ENCODE measurements at regions not wholly inside any gene's neighbourhood (a gene's known extent, or its start where the extent isn't known, plus 50 kb on each side); places are given as distances from the start of the nearest gene placed in this dataset.

DNA sequence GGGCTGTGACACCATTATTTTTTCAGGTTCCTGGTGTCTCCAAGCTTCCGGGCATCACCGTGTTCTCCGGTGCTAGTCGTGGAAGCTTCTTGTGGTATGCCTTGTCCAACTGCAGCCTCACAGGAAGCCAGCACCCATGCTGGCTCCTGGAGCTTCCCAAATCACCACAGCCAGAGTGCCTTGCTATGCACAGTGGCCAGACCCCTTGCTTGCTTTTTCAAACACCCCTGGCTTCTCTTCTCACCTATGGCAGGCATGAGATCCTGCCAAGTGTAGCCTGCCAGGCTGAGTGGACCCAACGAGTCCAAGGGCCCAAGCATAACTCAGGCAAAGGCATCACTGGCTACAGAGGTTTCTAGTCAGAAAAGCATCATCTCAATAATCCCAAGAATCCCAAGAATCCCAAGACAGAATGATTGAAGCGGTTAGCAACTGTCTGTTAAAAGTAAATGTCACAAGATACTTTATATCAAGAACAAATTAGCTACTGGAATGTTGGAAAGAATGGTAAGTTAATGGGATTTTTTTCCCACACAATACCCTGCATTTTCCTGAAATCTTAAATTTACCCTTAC, 1522.9 kb downstream of the PCDH18 start:
- TF ChIP-seq, protein P1, sequence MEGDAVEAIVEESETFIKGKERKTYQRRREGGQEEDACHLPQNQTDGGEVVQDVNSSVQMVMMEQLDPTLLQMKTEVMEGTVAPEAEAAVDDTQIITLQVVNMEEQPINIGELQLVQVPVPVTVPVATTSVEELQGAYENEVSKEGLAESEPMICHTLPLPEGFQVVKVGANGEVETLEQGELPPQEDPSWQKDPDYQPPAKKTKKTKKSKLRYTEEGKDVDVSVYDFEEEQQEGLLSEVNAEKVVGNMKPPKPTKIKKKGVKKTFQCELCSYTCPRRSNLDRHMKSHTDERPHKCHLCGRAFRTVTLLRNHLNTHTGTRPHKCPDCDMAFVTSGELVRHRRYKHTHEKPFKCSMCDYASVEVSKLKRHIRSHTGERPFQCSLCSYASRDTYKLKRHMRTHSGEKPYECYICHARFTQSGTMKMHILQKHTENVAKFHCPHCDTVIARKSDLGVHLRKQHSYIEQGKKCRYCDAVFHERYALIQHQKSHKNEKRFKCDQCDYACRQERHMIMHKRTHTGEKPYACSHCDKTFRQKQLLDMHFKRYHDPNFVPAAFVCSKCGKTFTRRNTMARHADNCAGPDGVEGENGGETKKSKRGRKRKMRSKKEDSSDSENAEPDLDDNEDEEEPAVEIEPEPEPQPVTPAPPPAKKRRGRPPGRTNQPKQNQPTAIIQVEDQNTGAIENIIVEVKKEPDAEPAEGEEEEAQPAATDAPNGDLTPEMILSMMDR (conservative IDR thresholded peaks at IDR 0.05; ENCODE audit: low read depth, low read length) = no peak
- no peak for TF ChIP-seq EZH2 (IDR thresholded peaks at IDR 0.05; ENCODE audit: low read length, unreplicated experiment)
